RWPE2 (cell line): ENCODE measurements at regions not wholly inside any gene's neighbourhood (a gene's known extent, or its start where the extent isn't known, plus 50 kb on each side); places are given as distances from the start of the nearest gene placed in this dataset.

ENCODE experiments used
- ATAC-seq: fragments of 200-7000 bp; cut with Tn5 transposase; 3 replicates; pipeline ENCODE4 v1.9.1; 2021; ENCODE audit warnings: low read depth
- DNase-seq: peaks from one replicate; pipeline ENCODE4 v3.0.0-alpha.2; 2020; ENCODE audit warnings: low spot score
- H3K27ac ChIP-seq: fragments of 450-650 bp; 2 replicates; pipeline ENCODE4 v1.5.1; 2017; ENCODE audit warnings: mild to moderate bottlenecking; ENCODE audit not compliant: poor library complexity, severe bottlenecking
- H3K27me3 ChIP-seq: fragments of 250-450 bp; sonication (Bioruptor Pico); 2 replicates; pipeline ENCODE4 v1.5.1; 2021; ENCODE audit warnings: mild to moderate bottlenecking, moderate library complexity; ENCODE audit not compliant: insufficient read depth, poor library complexity, severe bottlenecking
- H3K36me3 ChIP-seq: fragments of 250-450 bp; sonication (Bioruptor Pico); 2 replicates; pipeline ENCODE4 v1.5.1; 2020; ENCODE audit warnings: low read depth, mild to moderate bottlenecking, moderate library complexity
- H3K4me1 ChIP-seq: fragments of 250-450 bp; sonication (Bioruptor Pico); 2 replicates; pipeline ENCODE4 v1.5.1; 2021; ENCODE audit warnings: mild to moderate bottlenecking, moderate library complexity; ENCODE audit not compliant: insufficient read depth, poor library complexity, severe bottlenecking
- H3K4me3 ChIP-seq: fragments of 250-450 bp; sonication (Bioruptor Pico); 2 replicates; pipeline ENCODE4 v1.5.1; 2021; ENCODE audit warnings: mild to moderate bottlenecking, moderate library complexity; ENCODE audit not compliant: severe bottlenecking
- H3K9me3 ChIP-seq: fragments of 250-450 bp; sonication (Bioruptor Pico); 2 replicates; pipeline ENCODE4 v1.5.1; 2021; ENCODE audit warnings: mild to moderate bottlenecking, moderate library complexity; ENCODE audit not compliant: severe bottlenecking
- TF ChIP-seq, protein P1 (sequence below): fragments of 450-650 bp; IDR thresholded peaks from one replicate; pipeline ENCODE4 v1.5.1; 2017; ENCODE audit warnings: mild to moderate bottlenecking, moderate library complexity; ENCODE audit not compliant: poor library complexity, severe bottlenecking

DNA sequence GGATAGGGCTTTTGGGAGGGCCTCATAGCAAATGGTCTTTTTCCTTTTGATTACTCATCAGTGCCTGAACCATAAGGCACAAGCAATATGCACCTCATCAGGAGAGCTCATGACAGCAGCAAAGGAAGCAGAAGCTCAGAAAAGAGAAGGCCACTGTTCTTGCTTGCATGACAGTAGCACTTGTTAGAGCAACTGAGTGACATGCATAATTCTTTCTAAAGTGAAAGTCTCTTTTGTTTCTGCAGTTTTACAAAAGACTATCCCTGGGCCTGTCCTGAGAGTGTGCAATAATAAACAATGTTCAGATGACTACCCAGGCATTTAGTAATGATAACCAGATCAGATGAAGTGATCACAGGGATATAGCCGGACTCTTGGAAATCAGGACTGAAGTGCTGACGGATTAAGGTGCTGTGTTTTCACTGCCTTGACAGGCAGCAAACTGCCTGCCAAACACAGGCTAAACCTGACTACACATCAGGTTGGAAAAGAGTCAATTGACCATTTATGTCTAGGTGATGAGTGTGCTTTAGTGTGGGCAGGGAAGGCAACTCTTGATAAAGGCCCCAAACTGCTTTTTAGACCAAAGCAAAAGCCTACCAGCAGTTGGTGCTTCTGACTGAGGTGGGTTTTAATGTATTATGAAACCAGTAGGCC is 1860.3 kb downstream of the TP53TG3F start:
- Histone ChIP-seq H3K4me3 (no peak overlapping the region), H3K36me3 (no peaks in the 10 kb centered on the region), H3K9me3 (peaks cover 4% of the 10 kb centered on the region), H3K27ac (no peak overlapping the region), H3K4me1 (no peaks in the 10 kb centered on the region), H3K27me3 (no peaks in the 10 kb centered on the region)
- TF ChIP-seq, protein P1, sequence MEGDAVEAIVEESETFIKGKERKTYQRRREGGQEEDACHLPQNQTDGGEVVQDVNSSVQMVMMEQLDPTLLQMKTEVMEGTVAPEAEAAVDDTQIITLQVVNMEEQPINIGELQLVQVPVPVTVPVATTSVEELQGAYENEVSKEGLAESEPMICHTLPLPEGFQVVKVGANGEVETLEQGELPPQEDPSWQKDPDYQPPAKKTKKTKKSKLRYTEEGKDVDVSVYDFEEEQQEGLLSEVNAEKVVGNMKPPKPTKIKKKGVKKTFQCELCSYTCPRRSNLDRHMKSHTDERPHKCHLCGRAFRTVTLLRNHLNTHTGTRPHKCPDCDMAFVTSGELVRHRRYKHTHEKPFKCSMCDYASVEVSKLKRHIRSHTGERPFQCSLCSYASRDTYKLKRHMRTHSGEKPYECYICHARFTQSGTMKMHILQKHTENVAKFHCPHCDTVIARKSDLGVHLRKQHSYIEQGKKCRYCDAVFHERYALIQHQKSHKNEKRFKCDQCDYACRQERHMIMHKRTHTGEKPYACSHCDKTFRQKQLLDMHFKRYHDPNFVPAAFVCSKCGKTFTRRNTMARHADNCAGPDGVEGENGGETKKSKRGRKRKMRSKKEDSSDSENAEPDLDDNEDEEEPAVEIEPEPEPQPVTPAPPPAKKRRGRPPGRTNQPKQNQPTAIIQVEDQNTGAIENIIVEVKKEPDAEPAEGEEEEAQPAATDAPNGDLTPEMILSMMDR, result no peak
- no peak for DNase-seq
- no peak for ATAC-seq

DNA sequence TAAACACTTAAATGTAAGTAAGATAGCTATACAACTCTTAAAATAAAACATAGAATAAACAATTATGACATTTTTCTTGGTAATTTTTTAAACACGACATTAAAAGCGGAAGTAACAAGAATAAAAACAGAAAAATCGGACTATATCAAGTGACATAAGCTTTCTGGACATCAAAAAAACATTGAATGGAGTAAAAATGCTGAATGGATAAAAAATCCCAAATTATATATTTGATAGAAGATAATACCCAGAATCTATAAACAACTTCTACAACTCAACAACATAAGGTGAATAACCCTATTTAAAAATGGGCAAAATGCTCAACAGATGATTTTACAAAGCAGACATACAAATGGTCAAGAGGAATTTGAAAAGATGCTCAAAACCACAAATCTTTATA is 1866.5 kb downstream of the TP53TG3F start:
- DNase-seq (no peak), ATAC-seq (no peak)
- no peaks in the 10 kb centered on the region for H3K4me1 ChIP-seq
- no peaks in the 10 kb centered on the region for H3K36me3 ChIP-seq
- no peaks in the 10 kb centered on the region for H3K27me3 ChIP-seq
- TF ChIP-seq, protein P1, result no peak
- H3K27ac ChIP-seq, result no peak overlapping the region
- no peak overlapping the region for H3K4me3 ChIP-seq
- H3K9me3 ChIP-seq, result no peaks in the 10 kb centered on the region

DNA sequence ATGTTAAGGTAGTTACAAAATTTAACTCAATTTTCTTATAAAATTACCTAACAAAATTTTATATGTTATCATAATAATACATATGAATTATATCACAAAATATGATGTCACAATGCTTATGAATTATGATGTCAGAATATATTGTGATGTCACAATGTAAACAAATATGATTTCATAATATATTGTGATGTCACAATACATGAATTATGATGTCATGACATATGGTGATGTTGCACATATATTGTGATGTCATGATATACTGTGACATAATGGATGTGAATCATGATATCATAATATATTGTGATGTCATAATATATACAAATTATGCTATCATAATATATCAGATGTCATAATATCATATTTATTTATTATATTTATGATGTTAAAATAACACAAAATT is 1879.9 kb downstream of the TP53TG3F start:
- Histone ChIP-seq H3K27ac (no peak overlapping the region), H3K4me3 (no peak overlapping the region), H3K27me3 (no peaks in the 10 kb centered on the region), H3K4me1 (no peaks in the 10 kb centered on the region), H3K9me3 (peaks cover 9% of the 10 kb centered on the region), H3K36me3 (no peaks in the 10 kb centered on the region)
- TF ChIP-seq, protein P1, result no peak
- no peak for DNase-seq
- no peak for ATAC-seq

DNA sequence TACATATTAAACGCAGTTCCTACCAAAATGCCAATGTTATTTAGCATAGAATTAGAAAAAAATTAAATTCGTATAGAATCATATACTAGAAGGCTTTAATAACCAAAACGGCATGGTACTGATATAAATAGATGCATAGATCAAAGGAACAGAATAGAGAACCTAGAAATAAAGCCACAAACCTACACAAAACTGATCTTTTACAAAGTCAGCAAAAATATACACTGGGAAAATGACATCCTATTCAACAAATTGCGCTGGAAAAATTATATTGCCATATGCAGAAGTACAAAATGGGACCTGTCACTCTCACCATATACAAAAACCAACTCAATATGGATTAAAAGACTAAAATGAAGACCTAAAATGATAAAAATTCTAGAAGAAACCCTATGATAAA is 1882.6 kb downstream of the TP53TG3F start:
- DNase-seq, result no peak
- Histone ChIP-seq H3K27ac (no peak overlapping the region), H3K9me3 (peaks cover 6% of the 10 kb centered on the region), H3K4me1 (no peaks in the 10 kb centered on the region), H3K36me3 (no peaks in the 10 kb centered on the region), H3K4me3 (no peak overlapping the region), H3K27me3 (no peaks in the 10 kb centered on the region)
- TF ChIP-seq, protein P1, result no peak
- no peak for ATAC-seq

DNA sequence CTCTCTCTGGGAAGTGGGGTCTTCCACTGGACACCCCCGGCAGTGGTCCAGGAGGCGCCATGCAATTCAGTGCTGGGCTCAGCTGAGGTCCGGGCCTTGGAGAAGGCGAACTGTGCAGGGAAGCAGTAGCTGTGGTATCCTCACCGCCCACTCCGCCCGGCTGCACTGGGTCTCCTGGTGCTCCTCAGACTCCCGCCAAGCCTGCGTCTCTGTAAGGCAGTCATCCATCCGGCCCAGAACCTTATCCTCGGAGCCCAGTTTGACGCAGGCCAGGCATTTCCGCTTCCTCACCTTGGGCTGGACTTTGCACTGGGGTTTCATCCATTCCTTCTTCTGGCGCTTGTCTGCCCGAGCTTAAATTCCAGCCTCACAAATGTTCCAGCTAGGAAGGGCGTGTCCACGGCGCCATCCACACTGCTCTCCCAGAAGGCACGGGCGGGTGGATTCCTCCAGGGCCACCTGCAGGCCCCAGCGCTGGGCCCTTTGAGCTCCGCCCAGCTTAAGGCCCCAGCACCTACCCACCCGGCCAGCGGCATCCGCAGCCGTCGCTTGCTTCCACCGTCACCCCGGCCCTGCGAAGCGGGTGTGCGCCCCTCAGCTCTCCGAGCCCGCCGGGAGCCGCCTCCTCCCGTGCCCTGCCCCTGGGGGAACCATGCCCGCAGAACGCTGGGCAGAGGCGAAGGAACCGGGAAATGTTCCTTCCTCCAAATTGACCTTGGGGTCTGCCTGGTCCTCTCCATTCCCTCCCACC is 1884.8 kb downstream of the TP53TG3F start:
- Histone ChIP-seq H3K36me3 (no peaks in the 10 kb centered on the region), H3K4me1 (no peaks in the 10 kb centered on the region), H3K27ac (no peak overlapping the region), H3K9me3 (peaks cover 2% of the 10 kb centered on the region), H3K27me3 (no peaks in the 10 kb centered on the region), H3K4me3 (no peak overlapping the region)
- no peak for ATAC-seq
- TF ChIP-seq, protein P1, result no peak
- peak; percentile 45 for DNase-seq
